Fibroblast of pulmonary artery (primary cell): ENCODE measurements at regions not wholly inside any gene's neighbourhood (a gene's known extent, or its start where the extent isn't known, plus 50 kb on each side); places are given as distances from the start of the nearest gene placed in this dataset.

Source experiments
- DNase-seq: peaks from one replicate; pipeline ENCODE4 v3.0.0-alpha.2; 2010; ENCODE audit warnings: low read depth
- H3K4me3 ChIP-seq: replicated peaks from 2 replicates; pipeline ENCODE4 v1.5.1; 2011; ENCODE audit warnings: low read depth, mild to moderate bottlenecking, control low read depth, low read length, moderate library complexity
- TF ChIP-seq, protein P1 (sequence below): IDR thresholded peaks from 2 replicates; pipeline ENCODE4 v1.5.1; 2011; ENCODE audit warnings: mild to moderate bottlenecking, control low read depth, low read length, inconsistent platforms; ENCODE audit errors: missing control alignments

- no peak overlapping the region for H3K4me3 ChIP-seq
- TF ChIP-seq, protein P1, sequence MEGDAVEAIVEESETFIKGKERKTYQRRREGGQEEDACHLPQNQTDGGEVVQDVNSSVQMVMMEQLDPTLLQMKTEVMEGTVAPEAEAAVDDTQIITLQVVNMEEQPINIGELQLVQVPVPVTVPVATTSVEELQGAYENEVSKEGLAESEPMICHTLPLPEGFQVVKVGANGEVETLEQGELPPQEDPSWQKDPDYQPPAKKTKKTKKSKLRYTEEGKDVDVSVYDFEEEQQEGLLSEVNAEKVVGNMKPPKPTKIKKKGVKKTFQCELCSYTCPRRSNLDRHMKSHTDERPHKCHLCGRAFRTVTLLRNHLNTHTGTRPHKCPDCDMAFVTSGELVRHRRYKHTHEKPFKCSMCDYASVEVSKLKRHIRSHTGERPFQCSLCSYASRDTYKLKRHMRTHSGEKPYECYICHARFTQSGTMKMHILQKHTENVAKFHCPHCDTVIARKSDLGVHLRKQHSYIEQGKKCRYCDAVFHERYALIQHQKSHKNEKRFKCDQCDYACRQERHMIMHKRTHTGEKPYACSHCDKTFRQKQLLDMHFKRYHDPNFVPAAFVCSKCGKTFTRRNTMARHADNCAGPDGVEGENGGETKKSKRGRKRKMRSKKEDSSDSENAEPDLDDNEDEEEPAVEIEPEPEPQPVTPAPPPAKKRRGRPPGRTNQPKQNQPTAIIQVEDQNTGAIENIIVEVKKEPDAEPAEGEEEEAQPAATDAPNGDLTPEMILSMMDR, result no peak
- DNase-seq, result no peak
Measured at GRCh38 chr4:89561048-89561447, 253.4 kb upstream of the GPRIN3 start.

DNA sequence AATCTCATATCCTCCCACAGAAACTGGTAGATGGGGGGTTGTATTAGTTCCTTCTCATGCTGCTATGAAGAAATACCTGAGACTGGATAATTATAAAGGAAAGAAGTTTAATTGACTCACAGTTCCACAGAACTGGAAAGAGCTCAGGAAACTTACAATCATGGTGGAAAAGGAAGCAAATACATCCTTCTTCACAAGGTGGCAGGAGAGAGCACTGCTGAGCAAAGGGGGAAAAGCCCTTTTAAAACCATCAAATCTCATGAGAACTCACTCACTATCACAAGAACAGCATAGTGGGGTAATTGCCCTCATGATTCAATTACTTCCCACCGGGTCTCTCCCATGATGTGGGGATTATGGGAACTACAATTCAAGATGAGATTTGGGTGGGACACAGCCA is 250.5 kb upstream of the GPRIN3 start:
- H3K4me3 ChIP-seq, result no peak overlapping the region
- no peak for DNase-seq
- TF ChIP-seq, protein P1, result peak; percentile 44

GRCh38 chr4:89556601-89557305 is 249.2 kb upstream of the GPRIN3 start:
- TF ChIP-seq, protein P1, result no peak
- DNase-seq, result peak; percentile 57
- no peak overlapping the region for H3K4me3 ChIP-seq

- peak; percentile 21 for DNase-seq
- TF ChIP-seq, protein P1, result no peak
- no peak overlapping the region for H3K4me3 ChIP-seq
Measured at GRCh38 chr4:89551191-89551590, 243.6 kb upstream of the GPRIN3 start.

GRCh38 chr4:89549907-89550306 is 242.3 kb upstream of the GPRIN3 start:
- no peak overlapping the region for H3K4me3 ChIP-seq
- TF ChIP-seq, protein P1, result no peak
- peak; percentile 86 for DNase-seq

DNA sequence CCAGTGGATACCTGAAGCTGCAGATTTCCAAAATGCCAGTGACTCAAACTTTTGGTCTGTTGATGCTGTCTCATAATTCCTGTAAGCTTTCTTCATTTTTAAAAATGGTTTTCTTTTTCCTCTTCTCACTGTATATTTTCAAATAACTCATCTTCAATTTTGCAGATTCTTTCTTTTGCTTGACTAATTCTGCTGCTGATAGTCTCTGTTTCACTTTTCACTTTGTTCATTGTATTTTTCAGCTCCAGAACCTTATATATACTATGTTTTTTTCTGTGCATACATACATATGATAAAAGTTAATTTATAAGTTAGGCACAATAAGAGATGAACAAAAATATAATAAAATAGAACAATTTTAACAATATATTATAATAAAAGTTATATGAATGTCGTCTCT is 237.7 kb upstream of the GPRIN3 start:
- TF ChIP-seq, protein P1, result no peak
- DNase-seq, result no peak
- H3K4me3 ChIP-seq, result no peak overlapping the region

DNA sequence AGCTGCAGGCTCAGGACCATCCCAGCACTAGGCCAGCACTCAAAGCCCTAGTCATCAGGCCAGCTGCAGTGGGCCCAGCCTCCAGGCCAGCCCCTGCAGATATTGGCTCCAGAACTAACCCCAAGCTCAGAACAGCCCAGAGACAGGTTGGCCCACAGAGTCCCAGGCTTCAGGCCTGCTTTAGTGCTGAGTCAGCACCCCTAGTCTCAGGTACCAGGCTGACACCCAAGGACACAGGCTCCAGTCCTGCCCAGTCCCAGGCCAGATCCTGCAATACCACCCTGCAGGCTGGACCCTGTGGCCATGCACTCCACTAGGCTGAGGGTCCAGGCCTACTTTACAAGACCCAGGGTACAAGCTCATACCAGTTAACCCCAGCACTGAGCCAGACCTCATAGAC is 234.4 kb upstream of the GPRIN3 start:
- no peak for DNase-seq
- H3K4me3 ChIP-seq, result no peak overlapping the region
- TF ChIP-seq, protein P1, result no peak
